IPS-18a (cell line): ENCODE measurements at regions not wholly inside any gene's neighbourhood (a gene's known extent, or its start where the extent isn't known, plus 50 kb on each side); places are given as distances from the start of the nearest gene placed in this dataset.

Source experiments
- H3K27ac ChIP-seq: one replicate; pipeline ENCODE4 v1.5.1; 2013; ENCODE audit warnings: low read length
- H3K27me3 ChIP-seq: one replicate; pipeline ENCODE4 v1.6.1; 2013; ENCODE audit warnings: mild to moderate bottlenecking, low read length; ENCODE audit not compliant: control insufficient read depth, insufficient read depth
- H3K36me3 ChIP-seq: one replicate; pipeline ENCODE4 v1.6.1; 2013; ENCODE audit warnings: low read depth, low read length; ENCODE audit not compliant: control insufficient read depth
- H3K4me1 ChIP-seq: one replicate; pipeline ENCODE4 v1.6.1; 2013; ENCODE audit warnings: low read depth, low read length; ENCODE audit not compliant: control insufficient read depth
- H3K4me3 ChIP-seq: one replicate; pipeline ENCODE4 v1.5.1; 2013; ENCODE audit warnings: low read length
- H3K9ac ChIP-seq: one replicate; pipeline ENCODE4 v1.6.1; 2013; ENCODE audit warnings: mild to moderate bottlenecking, low read length, moderate library complexity
- H3K9me3 ChIP-seq: one replicate; pipeline ENCODE4 v1.6.1; 2013; ENCODE audit warnings: low read depth, low read length; ENCODE audit not compliant: control insufficient read depth

DNA sequence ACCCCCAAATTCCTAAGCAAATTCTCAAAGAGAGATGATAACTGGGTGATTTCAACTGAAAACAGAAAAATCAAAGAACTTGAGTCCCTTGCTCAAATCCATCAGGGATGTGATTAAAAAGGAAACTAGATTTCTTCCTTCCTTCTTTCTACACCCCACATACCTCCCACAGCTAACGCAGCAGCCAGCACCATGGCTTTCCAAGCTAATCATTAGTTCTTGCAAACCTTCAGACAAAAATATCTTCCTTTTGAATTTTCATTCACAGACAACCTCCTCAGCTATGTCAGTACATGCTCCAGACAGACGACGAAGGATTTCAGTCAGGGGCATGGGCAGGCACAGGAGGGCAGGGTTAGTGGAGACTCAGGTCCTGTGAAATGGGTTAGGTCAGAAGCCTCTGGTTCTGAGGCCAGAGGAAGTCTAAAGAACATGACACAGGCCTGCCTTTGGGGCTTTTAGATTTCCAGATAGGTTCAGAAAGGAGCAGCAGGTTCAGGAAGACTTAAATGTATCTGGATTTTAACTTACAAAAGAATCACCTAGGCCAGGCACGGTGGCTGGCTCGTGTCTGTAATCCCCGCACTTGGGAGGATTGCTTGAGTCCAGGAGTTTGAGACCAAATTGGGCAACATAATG, 173.7 kb upstream of the NFIB start:
- Histone ChIP-seq H3K9ac (no peak overlapping the region), H3K27me3 (no peaks in the 10 kb centered on the region), H3K4me3 (no peak overlapping the region), H3K9me3 (no peaks in the 10 kb centered on the region), H3K27ac (no peak overlapping the region), H3K4me1 (no peaks in the 10 kb centered on the region), H3K36me3 (no peaks in the 10 kb centered on the region)

DNA sequence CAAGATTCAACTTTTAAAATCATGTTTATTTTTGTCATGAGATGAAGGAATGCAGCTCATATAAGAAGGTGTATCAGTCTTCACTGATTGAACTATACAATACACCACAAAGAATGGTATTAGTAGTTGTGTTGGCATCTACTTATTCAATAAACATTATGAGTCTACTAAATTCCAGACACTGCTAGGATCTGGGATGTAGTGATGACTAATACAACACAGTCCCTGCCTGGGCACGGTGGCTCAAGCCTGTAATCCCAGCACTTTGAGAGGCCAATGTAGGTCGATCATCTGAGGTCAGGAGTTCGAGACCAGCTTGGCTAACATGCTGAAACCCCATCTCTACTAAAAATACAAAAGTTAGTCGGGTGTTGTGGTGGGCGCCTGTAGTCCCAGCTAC, 171.4 kb upstream of the NFIB start:
- Histone ChIP-seq H3K4me1 (peaks cover 3% of the 10 kb centered on the region), H3K36me3 (no peaks in the 10 kb centered on the region), H3K9ac (no peak overlapping the region), H3K27ac (no peak overlapping the region), H3K4me3 (no peak overlapping the region), H3K9me3 (no peaks in the 10 kb centered on the region), H3K27me3 (no peaks in the 10 kb centered on the region)

DNA sequence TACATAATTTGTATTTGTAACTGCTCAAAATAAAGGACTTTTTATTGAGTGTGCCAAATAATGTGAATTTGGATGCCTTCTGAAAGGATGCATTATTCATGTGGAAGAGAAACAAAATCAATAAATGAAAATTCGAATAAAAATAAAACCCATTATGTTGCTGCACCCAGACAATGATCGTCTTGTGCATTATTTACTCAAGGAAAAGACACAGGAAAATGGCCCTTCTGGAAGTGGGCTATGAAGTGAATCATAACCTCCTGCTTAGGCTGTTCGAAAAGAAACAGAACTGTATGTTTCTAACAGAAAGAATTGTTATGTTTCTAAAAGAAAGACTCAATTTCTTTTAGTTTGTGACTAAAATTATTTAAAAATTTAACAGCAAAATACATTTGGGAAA, 168.9 kb upstream of the NFIB start:
- Histone ChIP-seq H3K27ac (no peak overlapping the region), H3K4me1 (peaks cover 16% of the 10 kb centered on the region), H3K27me3 (no peaks in the 10 kb centered on the region), H3K4me3 (no peak overlapping the region), H3K36me3 (no peaks in the 10 kb centered on the region), H3K9ac (no peak overlapping the region), H3K9me3 (no peaks in the 10 kb centered on the region)

DNA sequence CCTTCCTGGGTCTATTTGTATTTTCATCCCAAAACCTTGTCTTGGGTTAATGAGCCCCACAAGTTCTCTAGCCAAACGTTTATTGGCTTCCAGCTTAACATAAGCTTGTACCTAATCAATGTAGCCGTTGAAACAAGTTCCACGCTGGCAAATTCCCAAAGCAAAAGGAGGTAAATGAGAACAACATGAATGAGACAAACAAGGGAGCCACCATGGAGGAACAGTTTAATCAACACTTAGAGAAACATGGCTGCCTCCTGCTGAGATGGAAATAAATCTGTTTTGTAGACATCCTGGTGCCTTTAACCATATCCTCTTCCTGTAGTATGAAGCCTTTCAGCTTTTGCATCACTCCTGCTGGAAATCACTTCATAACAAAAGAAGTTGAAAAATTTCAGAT, 166.6 kb upstream of the NFIB start:
- H3K27ac ChIP-seq: no peak overlapping the region

DNA sequence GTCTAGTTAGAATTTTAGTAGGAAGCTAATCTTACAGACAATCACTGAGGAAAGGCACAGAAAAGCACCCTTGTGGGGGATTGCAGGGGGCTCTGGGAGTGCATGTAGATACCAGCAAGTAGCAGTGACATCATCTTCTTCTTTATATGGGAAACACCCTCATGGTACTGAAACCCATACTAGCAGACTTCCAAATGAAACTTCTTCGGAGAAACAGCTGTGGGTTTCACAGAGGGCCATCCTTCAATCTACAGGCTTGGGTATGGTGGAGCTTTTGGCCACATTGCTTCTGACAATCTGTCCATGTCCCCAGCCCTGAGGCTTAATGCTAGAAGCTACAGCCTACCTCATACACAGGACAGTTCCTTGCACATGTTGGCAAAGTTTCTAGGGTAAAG, 165.2 kb upstream of the NFIB start:
- H3K4me3 ChIP-seq: no peak overlapping the region
- H3K9ac ChIP-seq: no peak overlapping the region

More for the DNA sequence above, 166.6 kb upstream of the NFIB start:
- Histone ChIP-seq H3K27me3 (no peaks in the 10 kb centered on the region), H3K9me3 (no peaks in the 10 kb centered on the region), H3K9ac (no peak overlapping the region), H3K4me1 (peaks cover 16% of the 10 kb centered on the region), H3K36me3 (no peaks in the 10 kb centered on the region), H3K4me3 (no peak overlapping the region)

DNA sequence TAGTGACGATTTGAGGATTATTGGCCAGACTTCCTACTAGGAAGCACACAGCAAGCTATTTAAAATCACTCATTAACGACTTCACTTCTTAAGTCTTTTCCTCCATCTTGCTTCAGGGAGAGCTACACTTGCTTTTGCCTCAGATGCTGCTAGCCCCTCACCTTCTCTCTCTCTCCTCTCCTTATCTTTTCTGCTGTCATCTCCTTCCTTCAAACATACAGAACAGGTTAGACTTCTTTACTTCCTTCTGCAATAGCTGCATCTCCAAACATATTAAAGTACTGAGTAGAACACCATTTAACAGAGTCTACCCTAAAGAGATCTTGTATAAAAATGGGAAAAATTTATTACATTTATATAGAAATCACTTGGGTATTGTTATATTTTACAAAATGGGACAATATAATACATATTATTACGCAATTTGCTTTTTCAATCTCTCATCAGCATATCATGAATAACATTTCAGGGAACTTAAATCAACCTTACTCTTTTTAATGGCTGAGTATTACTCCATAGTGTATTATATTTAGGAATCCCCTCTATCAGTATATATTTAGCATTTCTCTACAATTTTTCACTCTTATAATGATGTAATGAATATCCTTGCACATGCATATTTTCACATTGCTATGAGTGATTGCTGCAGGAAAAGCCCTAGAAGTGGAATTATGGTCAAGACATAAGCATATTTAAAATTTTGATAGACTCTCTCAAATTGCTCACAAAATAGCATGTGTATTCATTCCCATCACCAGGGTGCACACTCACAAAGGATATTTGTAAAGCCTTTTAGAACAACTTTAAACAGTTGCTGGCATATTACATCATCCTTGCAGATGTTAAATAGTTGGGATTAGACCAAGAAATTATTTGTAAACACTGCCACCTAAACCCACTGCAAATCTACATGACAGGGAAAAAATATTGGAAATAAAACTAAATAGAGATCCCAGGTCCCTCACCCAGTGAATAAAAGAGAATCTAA, 164.5 kb upstream of the NFIB start:
- Histone ChIP-seq H3K27me3 (no peaks in the 10 kb centered on the region), H3K4me1 (peaks cover 16% of the 10 kb centered on the region), H3K36me3 (no peaks in the 10 kb centered on the region), H3K9ac (no peak overlapping the region), H3K9me3 (no peaks in the 10 kb centered on the region), H3K4me3 (no peak overlapping the region), H3K27ac (no peak overlapping the region)

More for the DNA sequence above, 165.2 kb upstream of the NFIB start:
- Histone ChIP-seq H3K4me1 (peaks cover 16% of the 10 kb centered on the region), H3K36me3 (no peaks in the 10 kb centered on the region), H3K9me3 (no peaks in the 10 kb centered on the region), H3K27me3 (no peaks in the 10 kb centered on the region), H3K27ac (no peak overlapping the region)

DNA sequence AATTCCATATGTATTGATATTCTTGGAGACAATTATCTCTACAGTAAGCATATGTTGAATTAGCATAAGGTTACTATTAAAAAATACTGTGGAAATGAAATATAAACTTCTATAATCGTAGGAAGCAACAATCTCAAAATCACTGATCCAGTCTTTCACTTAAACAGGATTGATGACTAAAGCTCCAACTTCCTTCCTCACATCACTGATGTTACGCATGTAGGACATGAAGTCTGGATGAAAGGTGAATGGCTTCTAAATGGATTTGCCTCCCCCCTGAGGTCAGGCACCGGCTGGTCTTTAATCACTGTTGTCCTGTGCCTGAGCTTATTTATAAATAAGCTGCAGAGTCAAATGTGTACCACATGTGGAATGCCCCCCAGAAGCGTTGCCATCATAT, 157.1 kb upstream of the NFIB start:
- Histone ChIP-seq H3K27me3 (no peaks in the 10 kb centered on the region), H3K9me3 (no peaks in the 10 kb centered on the region), H3K9ac (no peak overlapping the region), H3K4me1 (peaks cover 13% of the 10 kb centered on the region), H3K4me3 (no peak overlapping the region), H3K36me3 (no peaks in the 10 kb centered on the region), H3K27ac (no peak overlapping the region)

DNA sequence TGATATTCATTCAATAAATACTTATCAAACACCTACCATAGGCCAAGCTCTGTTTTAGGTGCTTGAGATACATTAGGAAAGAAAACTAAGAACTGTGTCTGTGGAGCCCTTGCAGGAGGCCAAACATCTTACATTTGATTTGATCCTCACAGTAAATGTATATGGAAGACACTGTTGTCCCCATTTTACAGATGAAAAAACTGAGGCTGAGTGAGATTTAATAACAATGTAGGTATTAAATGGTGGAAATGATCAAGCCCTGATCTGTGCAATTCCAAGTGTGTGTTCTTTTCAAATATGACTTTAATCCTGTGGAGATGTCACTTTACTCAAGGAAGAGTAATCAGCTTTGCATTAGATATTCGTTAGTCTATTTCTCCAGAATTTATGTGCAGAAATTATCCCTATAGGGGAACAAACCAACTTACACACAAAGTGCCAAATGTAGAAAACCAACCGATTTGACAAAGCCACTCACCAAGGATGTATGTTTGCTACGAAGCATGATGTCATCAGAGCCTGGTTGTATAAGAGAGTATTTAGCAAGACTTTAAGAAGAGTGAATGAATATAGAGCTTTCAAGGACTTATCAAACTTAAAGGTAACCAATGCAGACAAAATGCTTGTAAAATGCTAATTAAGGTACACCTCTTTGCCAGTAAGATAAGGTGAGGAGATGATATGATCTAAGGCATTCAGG, 153.9 kb upstream of the NFIB start:
- Histone ChIP-seq H3K4me1 (peaks cover 18% of the 10 kb centered on the region), H3K4me3 (no peak overlapping the region), H3K36me3 (no peaks in the 10 kb centered on the region), H3K27me3 (no peaks in the 10 kb centered on the region), H3K9ac (no peak overlapping the region), H3K9me3 (no peaks in the 10 kb centered on the region), H3K27ac (no peak overlapping the region)

DNA sequence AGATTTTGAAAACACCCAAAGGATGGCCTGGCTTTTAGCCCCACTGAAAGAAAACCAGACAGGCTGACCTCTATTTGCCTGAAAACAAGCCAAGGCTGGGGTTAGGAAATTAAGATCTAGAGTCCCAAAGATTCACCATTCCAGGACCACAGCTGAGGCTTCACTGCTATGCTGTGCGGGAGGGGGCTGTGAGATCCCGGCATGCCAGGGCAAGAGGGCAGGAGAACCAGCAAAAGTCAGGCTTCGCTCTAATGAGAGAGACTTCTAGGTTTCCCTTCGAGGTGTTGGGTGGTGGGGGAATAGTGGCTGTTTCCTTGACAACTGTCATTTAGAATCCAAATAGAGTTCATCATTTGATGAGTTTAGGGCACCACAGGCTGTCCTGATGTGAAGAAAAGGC, 152.9 kb upstream of the NFIB start:
- no peak overlapping the region for H3K27ac ChIP-seq
- peaks cover 18% of the 10 kb centered on the region for H3K4me1 ChIP-seq
- no peaks in the 10 kb centered on the region for H3K36me3 ChIP-seq
- H3K9me3 ChIP-seq: no peaks in the 10 kb centered on the region
- no peaks in the 10 kb centered on the region for H3K27me3 ChIP-seq
- peak overlapping the region; percentile 28 for H3K4me3 ChIP-seq
- no peak overlapping the region for H3K9ac ChIP-seq

DNA sequence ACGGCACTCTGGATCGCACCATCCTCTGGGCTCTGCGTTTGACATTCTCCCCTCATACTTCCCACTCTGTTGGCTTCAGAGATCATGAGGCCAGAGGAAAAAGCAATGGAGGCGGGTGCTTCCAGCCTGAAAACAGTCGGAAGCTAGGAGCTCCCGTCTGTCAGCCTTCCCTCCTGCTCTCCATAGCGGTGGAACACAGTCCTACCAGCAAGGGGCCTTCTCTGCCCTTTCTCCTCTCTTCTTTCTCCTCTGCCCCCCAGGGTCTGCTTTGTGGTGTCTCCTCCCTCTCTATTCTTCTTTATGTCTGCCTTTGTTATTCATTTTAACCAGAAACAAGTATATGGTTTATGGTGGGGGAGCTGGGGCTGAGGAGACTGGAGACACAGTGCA, 152.5 kb upstream of the NFIB start:
- Histone ChIP-seq H3K27me3 (no peaks in the 10 kb centered on the region), H3K4me1 (peaks cover 18% of the 10 kb centered on the region), H3K9ac (no peak overlapping the region), H3K9me3 (no peaks in the 10 kb centered on the region), H3K4me3 (peak overlapping the region; percentile 28), H3K36me3 (no peaks in the 10 kb centered on the region), H3K27ac (no peak overlapping the region)

DNA sequence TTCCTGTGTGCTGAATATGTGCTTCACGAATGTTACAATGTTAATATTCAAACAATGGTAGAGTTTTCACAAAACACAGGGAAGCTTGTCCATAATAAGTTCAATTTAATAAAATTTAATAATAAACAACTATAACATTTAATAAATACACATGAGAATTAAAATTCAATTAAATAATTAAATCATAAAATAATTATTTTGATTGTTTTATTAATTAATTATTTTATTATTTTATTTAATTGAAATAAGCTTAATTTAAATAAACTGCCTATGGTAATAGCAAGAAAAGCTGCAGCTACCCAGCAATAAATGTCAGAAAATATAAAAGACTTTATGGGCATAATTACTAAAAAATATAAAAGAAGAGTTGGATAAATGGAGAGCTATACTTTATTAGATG, 149.0 kb upstream of the NFIB start:
- Histone ChIP-seq H3K9ac (no peak overlapping the region), H3K9me3 (no peaks in the 10 kb centered on the region), H3K36me3 (no peaks in the 10 kb centered on the region), H3K4me3 (no peak overlapping the region), H3K27ac (no peak overlapping the region), H3K4me1 (peaks cover 18% of the 10 kb centered on the region), H3K27me3 (no peaks in the 10 kb centered on the region)
